ENCODE measurements at regions not wholly inside any gene's neighbourhood (a gene's known extent, or its start where the extent isn't known, plus 50 kb on each side); places are given as distances from the start of the nearest gene placed in this dataset.

DNA sequence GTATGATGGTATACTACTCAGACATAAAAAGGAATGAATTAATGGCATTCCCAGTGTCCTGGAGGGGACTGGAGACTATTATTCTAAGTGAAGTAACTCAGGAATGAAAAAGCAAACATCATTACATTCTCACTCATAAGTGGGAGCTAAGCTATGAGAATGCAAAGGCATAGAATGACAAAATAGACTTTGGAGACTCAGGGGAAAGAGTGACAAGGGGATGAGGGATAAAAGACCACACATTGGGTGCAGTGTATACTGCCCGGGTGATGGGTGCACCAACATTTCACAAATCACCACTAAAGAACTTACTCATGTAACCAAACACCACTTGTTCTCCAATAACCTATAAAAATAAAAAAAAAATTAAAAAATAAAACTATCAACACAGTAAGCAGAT lies 587.3 kb upstream of the RGMB start (continued):
- no peak for TF ChIP-seq CHD7 (IDR thresholded peaks at IDR 0.05; ENCODE audit: insufficient replicate concordance, low read length)
- TF ChIP-seq CHD1 (IDR thresholded peaks at IDR 0.05; ENCODE audit: low read depth, low read length): no peak
- no peak for TF ChIP-seq HDAC2 (IDR thresholded peaks at IDR 0.05; ENCODE audit: borderline replicate concordance in 1 of 2, low read depth in 2 of 2, low read length in 2 of 2)
- TF ChIP-seq FOSL1 (IDR thresholded peaks at IDR 0.05; ENCODE audit: insufficient read depth, low read depth, low read length): no peak
- no peak for TF ChIP-seq EGR1 (IDR thresholded peaks at IDR 0.05; ENCODE audit: borderline replicate concordance, low read depth, low read length)
- TF ChIP-seq MAFK (IDR thresholded peaks at IDR 0.05; ENCODE audit: low read depth, low read length): no peak
- TF ChIP-seq SP4 (IDR thresholded peaks at IDR 0.05; ENCODE audit: low read length): no peak
- no peak for TF ChIP-seq EP300 (IDR thresholded peaks at IDR 0.05; ENCODE audit: borderline replicate concordance in 1 of 2, low read depth in 2 of 2, low read length in 2 of 2)
- no peak for TF ChIP-seq TAF7 (optimal IDR thresholded peaks at IDR 0.05; ENCODE audit: borderline replicate concordance, low read depth, low read length)
- TF ChIP-seq SP2 (IDR thresholded peaks at IDR 0.05; ENCODE audit: low read length): no peak
- TF ChIP-seq SRF (IDR thresholded peaks at IDR 0.05; ENCODE audit: low read depth, low read length): no peak
- TF ChIP-seq KDM5A (IDR thresholded peaks at IDR 0.05; ENCODE audit: low read length): no peak
- TF ChIP-seq POLR2A (IDR thresholded peaks at IDR 0.05; ENCODE audit: control extremely low read depth in 1 of 2, low read depth in 2 of 2, low read length in 2 of 2): no peak

All from H1 (cell line).